Astrocyte (in vitro differentiated cells and primary cell): ENCODE measurements at regions not wholly inside any gene's neighbourhood (a gene's known extent, or its start where the extent isn't known, plus 50 kb on each side); places are given as distances from the start of the nearest gene placed in this dataset.

Source experiments
- DNase-seq: peaks from one replicate; pipeline ENCODE4 v3.0.0-alpha.2; 2010; ENCODE audit warnings: low read depth
- FAIRE-seq: peaks from 2 replicates; lab custom pipeline; 2011; peaks lifted over from hg19 to GRCh38; lab: Jason Lieb, UNC
- H2AFZ ChIP-seq: 2 replicates; pipeline ENCODE4 v1.6.0; 2012; ENCODE audit warnings: low read depth, low read length, inconsistent platforms
- H3K27ac ChIP-seq: 2 replicates; pipeline ENCODE4 v1.5.1; 2011; ENCODE audit warnings: low read depth, low read length, inconsistent platforms
- H3K27me3 ChIP-seq: 2 replicates; pipeline ENCODE4 v1.6.0; 2011; ENCODE audit warnings: low read length, inconsistent platforms; ENCODE audit not compliant: insufficient read depth
- H3K36me3 ChIP-seq: 2 replicates; pipeline ENCODE4 v1.5.1; 2011; ENCODE audit warnings: low read length, inconsistent platforms; ENCODE audit not compliant: insufficient read depth
- H3K4me1 ChIP-seq: 2 replicates; pipeline ENCODE4 v1.5.1; 2011; ENCODE audit warnings: low read length, inconsistent platforms; ENCODE audit not compliant: insufficient read depth
- H3K4me2 ChIP-seq: 2 replicates; pipeline ENCODE4 v1.6.0; 2012; ENCODE audit warnings: low read length, inconsistent platforms
- H3K4me3 ChIP-seq: 2 replicates; pipeline ENCODE4 v1.5.1; 2011; ENCODE audit warnings: low read depth, mild to moderate bottlenecking, low read length, inconsistent platforms; ENCODE audit not compliant: insufficient read depth
- H3K79me2 ChIP-seq: 2 replicates; pipeline ENCODE4 v1.6.0; 2012; ENCODE audit warnings: mild to moderate bottlenecking, low read length, inconsistent platforms; ENCODE audit not compliant: insufficient read depth
- H3K9ac ChIP-seq: 2 replicates; pipeline ENCODE4 v1.6.0; 2012; ENCODE audit warnings: mild to moderate bottlenecking, low read length, inconsistent platforms
- H3K9me3 ChIP-seq: 2 replicates; pipeline ENCODE4 v1.5.1; 2012; ENCODE audit warnings: low read depth, mild to moderate bottlenecking, low read length, inconsistent platforms; ENCODE audit not compliant: insufficient read depth
- H4K20me1 ChIP-seq: 2 replicates; pipeline ENCODE4 v1.6.0; 2012; ENCODE audit warnings: low read length, inconsistent platforms; ENCODE audit not compliant: insufficient read depth
- H3K27ac Mint-ChIP-seq: one replicate; pipeline ENCODE4 v1.8.0; 2021; ENCODE audit warnings: mild to moderate bottlenecking, mixed read lengths; ENCODE audit not compliant: unreplicated experiment
- H3K27me3 Mint-ChIP-seq: one replicate; pipeline ENCODE4 v1.8.0; 2021; ENCODE audit warnings: low read depth, mixed read lengths; ENCODE audit not compliant: unreplicated experiment
- H3K36me3 Mint-ChIP-seq: one replicate; pipeline ENCODE4 v1.8.0; 2021; ENCODE audit warnings: low read depth, mixed read lengths; ENCODE audit not compliant: unreplicated experiment
- H3K4me1 Mint-ChIP-seq: one replicate; pipeline ENCODE4 v1.8.0; 2021; ENCODE audit warnings: low read depth, mixed read lengths; ENCODE audit not compliant: unreplicated experiment
- H3K4me3 Mint-ChIP-seq: one replicate; pipeline ENCODE4 v1.8.0; 2021; ENCODE audit warnings: mild to moderate bottlenecking, moderate library complexity, mixed read lengths; ENCODE audit not compliant: unreplicated experiment
- H3K9me3 Mint-ChIP-seq: one replicate; pipeline ENCODE4 v1.8.0; 2021; ENCODE audit warnings: mild to moderate bottlenecking, mixed read lengths; ENCODE audit not compliant: unreplicated experiment
- EZH2 ChIP-seq: IDR thresholded peaks from 2 replicates; pipeline ENCODE4 v1.6.1; 2012; ENCODE audit warnings: mild to moderate bottlenecking, low read length, inconsistent platforms; ENCODE audit not compliant: insufficient read depth
- TF ChIP-seq, protein P1 (sequence below): IDR thresholded peaks from 2 replicates; pipeline ENCODE4 v1.5.1; 2011; ENCODE audit warnings: low read depth, mild to moderate bottlenecking, inconsistent platforms, low read length, moderate library complexity; ENCODE audit not compliant: insufficient read depth

DNA sequence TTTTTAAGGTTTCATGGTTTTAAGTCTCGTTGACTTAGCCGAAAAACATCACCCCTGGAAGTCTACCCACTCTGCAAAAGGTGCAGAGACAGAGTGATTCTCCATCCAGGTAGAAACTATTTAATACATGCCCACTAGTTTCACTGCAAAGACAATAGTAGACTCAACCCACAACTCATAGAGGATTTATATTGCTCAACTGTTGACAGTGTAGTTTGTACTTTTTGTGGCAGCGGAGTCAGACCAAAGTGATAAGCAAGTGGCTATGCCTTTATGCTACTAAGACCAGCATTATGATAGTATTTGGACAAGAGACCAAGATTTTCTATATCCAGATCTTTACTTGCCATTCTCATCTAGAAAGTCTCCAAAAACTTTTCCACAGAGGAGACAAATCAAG is 98.8 kb upstream of the ZBTB20 start:
- Histone ChIP-seq H3K36me3 (no peaks in the 10 kb centered on the region), H2AFZ (no peak overlapping the region), H3K27me3 (no peaks in the 10 kb centered on the region), H3K4me3 (no peak overlapping the region), H3K9ac (no peak overlapping the region), H3K79me2 (no peaks in the 10 kb centered on the region), H3K4me1 (peaks cover 17% of the 10 kb centered on the region), H4K20me1 (no peaks in the 10 kb centered on the region), H3K27ac (peak overlapping the region; percentile 65), H3K9me3 (peaks cover 2% of the 10 kb centered on the region), H3K4me2 (peak overlapping the region; percentile 17)
- no peak for TF ChIP-seq EZH2
- TF ChIP-seq, protein P1, sequence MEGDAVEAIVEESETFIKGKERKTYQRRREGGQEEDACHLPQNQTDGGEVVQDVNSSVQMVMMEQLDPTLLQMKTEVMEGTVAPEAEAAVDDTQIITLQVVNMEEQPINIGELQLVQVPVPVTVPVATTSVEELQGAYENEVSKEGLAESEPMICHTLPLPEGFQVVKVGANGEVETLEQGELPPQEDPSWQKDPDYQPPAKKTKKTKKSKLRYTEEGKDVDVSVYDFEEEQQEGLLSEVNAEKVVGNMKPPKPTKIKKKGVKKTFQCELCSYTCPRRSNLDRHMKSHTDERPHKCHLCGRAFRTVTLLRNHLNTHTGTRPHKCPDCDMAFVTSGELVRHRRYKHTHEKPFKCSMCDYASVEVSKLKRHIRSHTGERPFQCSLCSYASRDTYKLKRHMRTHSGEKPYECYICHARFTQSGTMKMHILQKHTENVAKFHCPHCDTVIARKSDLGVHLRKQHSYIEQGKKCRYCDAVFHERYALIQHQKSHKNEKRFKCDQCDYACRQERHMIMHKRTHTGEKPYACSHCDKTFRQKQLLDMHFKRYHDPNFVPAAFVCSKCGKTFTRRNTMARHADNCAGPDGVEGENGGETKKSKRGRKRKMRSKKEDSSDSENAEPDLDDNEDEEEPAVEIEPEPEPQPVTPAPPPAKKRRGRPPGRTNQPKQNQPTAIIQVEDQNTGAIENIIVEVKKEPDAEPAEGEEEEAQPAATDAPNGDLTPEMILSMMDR, result no peak
- Mint-ChIP-seq H3K36me3 (no peaks in the 10 kb centered on the region), H3K27me3 (no peaks in the 10 kb centered on the region), H3K4me3 (no peak overlapping the region), H3K4me1 (peaks cover 8% of the 10 kb centered on the region), H3K27ac (no peak overlapping the region), H3K9me3 (no peaks in the 10 kb centered on the region)
- FAIRE-seq (no peak), DNase-seq (peak; percentile 27)

DNA sequence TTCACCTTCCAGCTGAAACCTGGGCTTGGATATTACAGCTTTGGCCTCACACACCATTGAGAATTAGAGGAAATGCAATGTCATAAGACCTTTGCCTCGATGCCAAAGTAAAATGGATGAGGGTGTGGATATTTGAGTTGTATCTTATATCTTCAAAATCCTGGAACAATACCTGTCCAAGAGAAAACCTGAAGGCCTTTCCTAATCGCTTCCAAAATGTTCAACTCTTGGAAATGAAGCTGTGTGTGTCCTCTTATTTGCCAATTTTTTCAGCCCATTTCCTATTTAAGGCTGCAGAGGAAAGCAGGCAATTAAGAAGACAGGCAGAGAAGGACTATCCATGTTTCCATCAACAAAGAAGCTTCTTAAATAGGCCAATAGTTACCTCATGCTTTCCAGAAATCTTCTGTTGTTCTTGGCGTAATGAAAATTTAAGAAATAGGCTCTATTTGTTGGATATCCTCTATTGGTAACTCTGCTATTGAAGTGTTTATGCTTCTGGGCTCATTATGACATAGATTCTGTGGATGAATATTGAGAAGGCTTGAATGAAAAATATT is 99.5 kb upstream of the ZBTB20 start:
- Histone ChIP-seq H4K20me1 (no peaks in the 10 kb centered on the region), H3K36me3 (no peaks in the 10 kb centered on the region), H3K79me2 (no peaks in the 10 kb centered on the region), H3K9me3 (peaks cover 2% of the 10 kb centered on the region), H3K27ac (no peak overlapping the region), H2AFZ (no peak overlapping the region), H3K4me2 (no peak overlapping the region), H3K9ac (no peak overlapping the region), H3K27me3 (no peaks in the 10 kb centered on the region), H3K4me1 (peaks cover 22% of the 10 kb centered on the region), H3K4me3 (no peak overlapping the region)
- no peak overlapping the region for H3K4me3 Mint-ChIP-seq
- no peaks in the 10 kb centered on the region for H3K36me3 Mint-ChIP-seq
- H3K27me3 Mint-ChIP-seq, result no peaks in the 10 kb centered on the region
- peak; percentile 19 for DNase-seq
- H3K9me3 Mint-ChIP-seq, result no peaks in the 10 kb centered on the region
- no peak overlapping the region for H3K27ac Mint-ChIP-seq
- FAIRE-seq, result peak; percentile 50
- H3K4me1 Mint-ChIP-seq, result peaks cover 8% of the 10 kb centered on the region
- TF ChIP-seq, protein P1, result no peak
- TF ChIP-seq EZH2, result no peak

DNA sequence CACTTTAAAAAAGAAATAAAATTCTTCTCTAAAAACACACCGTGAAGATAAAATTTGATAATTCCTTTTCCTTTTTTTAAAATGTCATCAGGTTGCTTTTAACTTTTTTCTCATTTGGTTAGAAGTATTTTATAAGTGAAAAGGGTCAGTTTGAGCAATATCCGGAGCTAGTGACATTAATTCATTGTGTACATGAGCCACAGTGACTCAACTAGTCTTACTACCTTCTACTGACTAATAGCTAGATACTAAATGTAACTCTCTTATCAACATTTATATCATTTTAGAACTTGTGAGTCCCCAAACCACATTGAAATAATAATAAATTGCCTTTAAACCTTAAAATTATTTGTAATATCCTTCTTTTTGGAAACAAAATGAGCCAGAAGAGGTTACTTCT is 101.2 kb upstream of the ZBTB20 start:
- no peaks in the 10 kb centered on the region for H3K79me2 ChIP-seq
- no peak overlapping the region for H3K27ac Mint-ChIP-seq
- H3K4me2 ChIP-seq, result peak overlapping the region; percentile 41
- H3K27ac ChIP-seq, result peak overlapping the region; percentile 56
- no peaks in the 10 kb centered on the region for H3K27me3 Mint-ChIP-seq
- H2AFZ ChIP-seq, result no peak overlapping the region
- FAIRE-seq, result peak; percentile 73
- DNase-seq, result peak; percentile 79
- no peak overlapping the region for H3K4me3 Mint-ChIP-seq
- peaks cover 2% of the 10 kb centered on the region for H3K9me3 ChIP-seq
- H3K9me3 Mint-ChIP-seq, result no peaks in the 10 kb centered on the region
- no peaks in the 10 kb centered on the region for H3K27me3 ChIP-seq
- no peaks in the 10 kb centered on the region for H4K20me1 ChIP-seq
- TF ChIP-seq, protein P1, result no peak
- no peak for TF ChIP-seq EZH2
- peaks cover 22% of the 10 kb centered on the region for H3K4me1 ChIP-seq
- H3K4me3 ChIP-seq, result no peak overlapping the region
- no peaks in the 10 kb centered on the region for H3K36me3 ChIP-seq
- no peak overlapping the region for H3K9ac ChIP-seq
- H3K4me1 Mint-ChIP-seq, result peaks cover 8% of the 10 kb centered on the region
- no peaks in the 10 kb centered on the region for H3K36me3 Mint-ChIP-seq
